Naive thymus-derived CD8-positive, alpha-beta T cell (primary cell): ENCODE measurements at regions not wholly inside any gene's neighbourhood (a gene's known extent, or its start where the extent isn't known, plus 50 kb on each side); places are given as distances from the start of the nearest gene placed in this dataset.
"Not testable (repeated sequence)": the region's sequence is repeated elsewhere in the genome, so short reads cannot be mapped to it uniquely, and the experiment has no call there.

Experiments
- ATAC-seq, 2 donors: fragments of 150-1000 bp; cut with Tn5 transposase in 1 of 2; sonication (Bioruptor Pico), chemical (Tn5 transposase) in 1 of 2; 1 replicate in 1 of 2; 2 replicates in 1 of 2; pipeline ENCODE4 v1.10.0; 2021; ENCODE audit warnings: mild to moderate bottlenecking in 2 of 2, moderate library complexity in 2 of 2
- POLR2A ChIA-PET: fragments of 350-600 bp; sonication (Branson Sonifier 250); formaldehyde crosslinking; loops from one replicate; lab custom pipeline; 2021; ENCODE audit warnings: antibody characterized with exemption; lab: Charles Lee
- DNase-seq, 10 donors: peaks; one replicate each; pipeline versions ENCODE4 v3.0.0 to v3.0.0-alpha.2; 2020 to 2022
- H3K27ac Mint-ChIP-seq, 10 donors: one replicate each; pipeline ENCODE4 v1.8.0; 2020 to 2022; ENCODE audit warnings: mild to moderate bottlenecking in 10 of 10, mixed read lengths in 10 of 10, moderate library complexity in 4 of 10, inconsistent platforms in 1 of 10
- H3K27me3 Mint-ChIP-seq, 5 donors: one replicate each; pipeline ENCODE4 v1.8.0; 2021 to 2022; ENCODE audit warnings: mixed read lengths in 5 of 5
- H3K36me3 Mint-ChIP-seq, 3 donors: one replicate each; pipeline ENCODE4 v1.8.0; 2020 to 2022; ENCODE audit warnings: mixed read lengths in 3 of 3, mild to moderate bottlenecking in 2 of 3, inconsistent platforms in 1 of 3
- H3K4me1 Mint-ChIP-seq, 4 donors: one replicate each; pipeline ENCODE4 v1.8.0; 2021 to 2022; ENCODE audit warnings: mixed read lengths in 4 of 4
- H3K4me3 Mint-ChIP-seq, 10 donors: one replicate each; pipeline ENCODE4 v1.8.0; 2020 to 2022; ENCODE audit warnings: mild to moderate bottlenecking in 10 of 10, mixed read lengths in 10 of 10, moderate library complexity in 6 of 10, inconsistent platforms in 1 of 10
- H3K9me3 Mint-ChIP-seq, 9 donors: one replicate each; pipeline ENCODE4 v1.8.0; 2020 to 2022; ENCODE audit warnings: mixed read lengths in 9 of 9, mild to moderate bottlenecking in 3 of 9, inconsistent platforms in 1 of 9, moderate library complexity in 1 of 9

GRCh38 chr20:48051794-48052474 lies 266.7 kb upstream of the SULF2 start:
- no peak for ATAC-seq
- peaks cover 9 to 32% (median 13%) of the 10 kb centered on the region in 5 donors for H3K27me3 Mint-ChIP-seq
- DNase-seq, result no peak
- no peak overlapping the region for H3K4me3 Mint-ChIP-seq
- peaks cover 0 to 3% (median 0%) of the 10 kb centered on the region in 9 donors for H3K9me3 Mint-ChIP-seq
- no peaks in the 10 kb centered on the region for H3K4me1 Mint-ChIP-seq
- no peak overlapping the region for H3K27ac Mint-ChIP-seq
- H3K36me3 Mint-ChIP-seq, result peaks cover 0 to 4% (median 1%) of the 10 kb centered on the region in 3 donors
- POLR2A ChIA-PET, result no interaction called here

GRCh38 chr20:48049641-48050040 lies 264.4 kb upstream of the SULF2 start:
- DNase-seq (no peak), ATAC-seq (no peak)
- POLR2A ChIA-PET, result no interaction called here
- no peaks in the 10 kb centered on the region for H3K4me1 Mint-ChIP-seq
- H3K4me3 Mint-ChIP-seq, result no peak overlapping the region
- peaks cover 0 to 3% (median 0%) of the 10 kb centered on the region in 9 donors for H3K9me3 Mint-ChIP-seq
- H3K36me3 Mint-ChIP-seq, result peaks cover 0 to 4% (median 0%) of the 10 kb centered on the region in 3 donors
- no peak overlapping the region for H3K27ac Mint-ChIP-seq
- H3K27me3 Mint-ChIP-seq, result peaks cover 4 to 31% (median 11%) of the 10 kb centered on the region in 5 donors

- ATAC-seq (no peak), DNase-seq (no peak)
- Mint-ChIP-seq H3K4me1 (no peaks in the 10 kb centered on the region), H3K4me3 (no peak overlapping the region), H3K36me3 (peaks cover 0 to 4% (median 0%) of the 10 kb centered on the region in 3 donors), H3K27me3 (peaks cover 4 to 26% (median 11%) of the 10 kb centered on the region in 5 donors), H3K27ac (no peak overlapping the region), H3K9me3 (peaks cover 0 to 3% (median 0%) of the 10 kb centered on the region in 9 donors)
- POLR2A ChIA-PET, result no interaction called here
These were observed 263.9 kb upstream of the SULF2 start for GRCh38 chr20:48049171-48049570.

- no peak for ATAC-seq
- Mint-ChIP-seq H3K4me1 (no peaks in the 10 kb centered on the region), H3K36me3 (no peaks in the 10 kb centered on the region), H3K9me3 (peaks cover 0 to 2% (median 0%) of the 10 kb centered on the region in 9 donors), H3K27ac (no peak overlapping the region), H3K27me3 (peaks cover 2 to 16% (median 8%) of the 10 kb centered on the region in 5 donors), H3K4me3 (no peak overlapping the region)
- POLR2A ChIA-PET, result no interaction called here
- no peak for DNase-seq
These were observed 262.2 kb upstream of the SULF2 start for GRCh38 chr20:48047447-48047846.

GRCh38 chr20:48042628-48043027 lies 257.3 kb upstream of the SULF2 start:
- Mint-ChIP-seq H3K4me3 (no peak overlapping the region), H3K4me1 (no peaks in the 10 kb centered on the region), H3K27me3 (peaks cover 1 to 22% (median 9%) of the 10 kb centered on the region in 5 donors), H3K9me3 (peaks cover 0 to 8% (median 0%) of the 10 kb centered on the region in 9 donors), H3K27ac (no peak overlapping the region), H3K36me3 (no peaks in the 10 kb centered on the region)
- no peak for ATAC-seq
- no peak for DNase-seq
- POLR2A ChIA-PET, result no interaction called here

DNA sequence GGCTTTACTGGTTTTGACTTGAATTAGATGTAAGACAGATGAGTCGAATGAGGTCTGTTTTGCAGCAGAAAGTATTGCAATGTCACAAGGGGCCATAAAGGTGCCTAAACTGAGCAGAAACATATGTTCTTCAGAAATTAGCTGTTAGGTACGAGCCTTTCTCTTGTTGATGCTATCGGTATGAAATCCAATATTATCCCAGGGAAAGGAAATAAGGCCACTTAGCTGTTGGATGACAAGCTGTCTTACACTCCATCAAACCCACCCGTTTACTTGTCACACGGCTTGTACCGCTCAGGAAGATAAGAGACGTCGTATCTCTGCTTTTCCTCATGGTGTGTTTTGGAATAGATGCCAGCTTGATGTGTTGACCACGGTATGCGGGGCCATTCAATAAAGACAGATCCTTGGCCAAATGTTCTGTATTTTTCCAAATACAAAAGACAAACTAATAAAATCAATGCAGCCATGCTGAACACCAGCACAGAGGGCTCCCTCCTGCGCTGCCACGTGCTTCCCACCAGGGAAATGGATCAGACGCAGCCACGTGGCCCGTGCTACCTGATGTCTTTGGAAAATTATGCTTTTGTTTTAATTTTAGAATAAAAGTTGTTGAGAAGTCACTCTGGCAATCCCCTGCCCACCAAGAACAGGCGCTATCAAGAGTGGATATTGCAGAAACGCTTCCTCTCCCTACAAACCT lies 255.9 kb upstream of the SULF2 start:
- H3K27me3 Mint-ChIP-seq, result peaks cover 1 to 29% (median 10%) of the 10 kb centered on the region in 5 donors
- ATAC-seq (no peak), DNase-seq (no peak)
- H3K4me1 Mint-ChIP-seq, result no peaks in the 10 kb centered on the region
- no peaks in the 10 kb centered on the region for H3K36me3 Mint-ChIP-seq
- no peak overlapping the region for H3K27ac Mint-ChIP-seq
- peaks cover 0 to 8% (median 0%) of the 10 kb centered on the region in 9 donors for H3K9me3 Mint-ChIP-seq
- POLR2A ChIA-PET, result no interaction called here
- H3K4me3 Mint-ChIP-seq, result no peak overlapping the region

- DNase-seq, result no peak
- peaks cover 1 to 23% (median 10%) of the 10 kb centered on the region in 5 donors for H3K27me3 Mint-ChIP-seq
- ATAC-seq, result no peak
- no peaks in the 10 kb centered on the region for H3K36me3 Mint-ChIP-seq
- H3K4me1 Mint-ChIP-seq, result no peaks in the 10 kb centered on the region
- no peak overlapping the region for H3K4me3 Mint-ChIP-seq
- POLR2A ChIA-PET, result no interaction called here
- H3K27ac Mint-ChIP-seq, result no peak overlapping the region
- peaks cover 0 to 8% (median 0%) of the 10 kb centered on the region in 9 donors for H3K9me3 Mint-ChIP-seq
These were observed 255.2 kb upstream of the SULF2 start for GRCh38 chr20:48040491-48040890.

DNA sequence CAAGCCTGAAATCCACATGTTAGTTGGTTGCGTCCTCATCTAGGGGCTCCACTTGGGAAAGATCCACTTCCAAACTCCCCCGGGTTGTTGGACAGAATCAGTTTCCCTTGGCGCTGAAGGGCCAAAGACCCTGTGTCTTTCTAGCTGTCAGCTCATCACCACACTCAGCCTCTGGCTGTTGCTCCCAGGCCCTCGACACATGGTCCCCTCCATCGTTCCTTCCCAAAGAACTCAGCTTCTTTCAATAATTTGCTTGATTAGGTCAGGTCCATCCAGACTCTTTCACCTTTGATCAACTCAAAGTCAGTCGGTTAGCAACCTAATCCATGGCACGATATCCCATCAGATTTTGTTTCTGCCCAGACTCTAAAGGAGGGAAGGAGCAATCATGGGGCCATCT lies 254.8 kb upstream of the SULF2 start:
- Mint-ChIP-seq H3K36me3 (no peaks in the 10 kb centered on the region), H3K27me3 (peaks cover 1 to 27% (median 12%) of the 10 kb centered on the region in 5 donors), H3K27ac (no peak overlapping the region), H3K9me3 (peaks cover 0 to 8% (median 0%) of the 10 kb centered on the region in 9 donors), H3K4me3 (no peak overlapping the region), H3K4me1 (no peaks in the 10 kb centered on the region)
- ATAC-seq (no peak), DNase-seq (no peak)
- POLR2A ChIA-PET, result no interaction called here

DNA sequence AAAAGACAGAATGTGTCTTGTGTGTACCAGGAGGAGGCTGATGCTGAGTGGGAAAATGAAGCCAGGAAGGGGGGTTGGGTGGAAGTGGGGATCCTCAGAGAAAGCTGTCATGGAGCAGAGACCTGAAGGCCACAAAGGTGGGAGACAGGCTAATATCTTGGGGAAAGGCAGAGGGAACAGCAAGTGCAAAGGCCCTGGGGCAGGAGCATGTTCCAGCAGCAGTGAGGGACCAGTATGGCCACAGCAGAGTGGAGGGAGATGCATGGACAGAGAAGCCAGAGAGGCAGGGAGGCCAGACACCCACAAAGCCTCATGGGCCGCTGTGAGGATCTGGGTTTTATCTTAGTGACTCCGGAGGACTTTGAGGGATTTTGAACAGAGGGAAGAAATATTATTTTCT lies 254.2 kb upstream of the SULF2 start:
- peaks cover 1 to 32% (median 14%) of the 10 kb centered on the region in 5 donors for H3K27me3 Mint-ChIP-seq
- ATAC-seq (no peak), DNase-seq (no peak)
- POLR2A ChIA-PET, result no interaction called here
- peaks cover 0 to 8% (median 0%) of the 10 kb centered on the region in 9 donors for H3K9me3 Mint-ChIP-seq
- H3K4me3 Mint-ChIP-seq, result no peak overlapping the region
- no peaks in the 10 kb centered on the region for H3K36me3 Mint-ChIP-seq
- no peaks in the 10 kb centered on the region for H3K4me1 Mint-ChIP-seq
- peak overlapping the region in 2 of 10 donors; percentile 74 to 79 for H3K27ac Mint-ChIP-seq

- H3K9me3 Mint-ChIP-seq, result peaks cover 0 to 8% (median 0%) of the 10 kb centered on the region in 9 donors
- H3K36me3 Mint-ChIP-seq, result no peaks in the 10 kb centered on the region
- no peaks in the 10 kb centered on the region for H3K4me1 Mint-ChIP-seq
- DNase-seq, result no peak
- H3K27me3 Mint-ChIP-seq, result peaks cover 1 to 32% (median 14%) of the 10 kb centered on the region in 5 donors
- no peak overlapping the region for H3K4me3 Mint-ChIP-seq
- POLR2A ChIA-PET, result no interaction called here
- H3K27ac Mint-ChIP-seq, result no peak overlapping the region
- no peak for ATAC-seq
These were observed 253.4 kb upstream of the SULF2 start for GRCh38 chr20:48038713-48039112.

DNA sequence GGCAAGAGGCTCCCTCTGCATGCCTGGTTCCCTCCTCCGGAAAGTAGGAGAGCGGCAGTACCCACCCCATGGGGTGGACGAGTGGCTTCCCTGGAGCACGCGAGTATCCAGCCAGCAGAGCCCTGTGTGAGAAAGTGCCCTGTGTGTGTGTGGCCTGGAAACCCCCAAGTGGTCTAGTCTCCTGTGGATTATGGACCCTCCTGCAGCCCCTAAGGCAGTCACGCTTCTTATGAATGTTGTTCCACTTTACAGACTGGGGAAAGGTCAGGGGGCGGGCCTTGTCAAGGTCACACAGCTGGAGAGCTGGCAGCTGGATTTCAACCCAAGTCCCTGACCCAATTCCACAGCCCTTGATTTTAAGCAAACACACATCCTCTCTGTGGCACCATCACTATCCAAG lies 252.5 kb upstream of the SULF2 start:
- ATAC-seq, H3K27ac Mint-ChIP-seq, H3K9me3 Mint-ChIP-seq, H3K36me3 Mint-ChIP-seq, POLR2A ChIA-PET, DNase-seq, H3K4me1 Mint-ChIP-seq, H3K4me3 Mint-ChIP-seq: not testable (repeated sequence)
- H3K27me3 Mint-ChIP-seq, result peaks cover 1 to 37% (median 18%) of the 10 kb centered on the region in 5 donors

DNA sequence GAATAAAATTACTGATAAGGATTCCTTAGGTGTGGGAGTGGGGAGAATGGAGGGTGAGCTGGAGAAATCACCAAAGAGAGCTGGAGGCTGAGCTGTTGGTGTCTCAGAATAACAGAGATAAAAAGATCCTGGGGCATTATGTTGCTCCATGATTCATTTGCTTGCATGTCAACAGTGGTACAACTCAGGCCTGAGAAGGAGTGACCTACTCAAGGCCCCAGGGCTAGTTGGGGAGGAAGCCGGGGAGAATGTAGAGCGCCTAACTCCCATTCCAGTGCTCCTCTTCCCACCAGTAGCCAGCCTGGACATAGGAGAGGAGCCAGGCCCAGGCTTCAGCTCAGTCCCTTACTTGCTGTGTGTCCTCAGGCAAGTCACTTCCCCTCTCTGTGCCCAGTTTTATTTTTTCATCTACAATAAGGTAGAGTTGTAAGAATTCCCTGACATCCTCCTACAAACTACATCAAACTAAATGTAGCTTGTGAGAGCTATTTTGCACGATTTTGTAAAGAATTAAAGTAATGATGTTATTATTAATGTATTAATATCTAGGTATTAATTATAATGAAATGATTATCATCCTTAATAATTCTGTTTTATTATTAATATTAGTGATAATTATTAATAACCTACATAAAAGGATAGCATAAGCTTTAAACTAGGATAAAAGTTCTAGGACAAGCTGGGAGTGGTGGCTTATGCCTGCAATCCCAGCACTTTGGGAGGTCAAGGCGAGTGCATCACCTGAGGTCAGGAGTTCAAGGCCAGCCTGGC lies 250.9 kb upstream of the SULF2 start:
- DNase-seq (no peak), ATAC-seq (no peak)
- Mint-ChIP-seq H3K9me3 (peaks cover 0 to 8% (median 0%) of the 10 kb centered on the region in 9 donors), H3K27me3 (peaks cover 4 to 39% (median 20%) of the 10 kb centered on the region in 5 donors), H3K27ac (no peak overlapping the region), H3K4me1 (no peaks in the 10 kb centered on the region), H3K4me3 (no peak overlapping the region), H3K36me3 (no peaks in the 10 kb centered on the region)
- POLR2A ChIA-PET, result no interaction called here

- Mint-ChIP-seq H3K9me3 (no peaks in the 10 kb centered on the region), H3K4me3 (no peak overlapping the region), H3K27ac (no peak overlapping the region), H3K36me3 (no peaks in the 10 kb centered on the region), H3K4me1 (no peaks in the 10 kb centered on the region), H3K27me3 (peaks cover 4 to 29% (median 13%) of the 10 kb centered on the region in 5 donors)
- DNase-seq (no peak), ATAC-seq (no peak)
- POLR2A ChIA-PET, result no interaction called here
These were observed 249.5 kb upstream of the SULF2 start for GRCh38 chr20:48034751-48035150.
